ENCODE measurements at regions not wholly inside any gene's neighbourhood (a gene's known extent, or its start where the extent isn't known, plus 50 kb on each side); places are given as distances from the start of the nearest gene placed in this dataset.

- no peak for TF ChIP-seq CTCF (IDR thresholded peaks at IDR 0.05; ENCODE audit: unreplicated experiment)
- Mint-ChIP-seq H3K4me1 (peaks cover 2% of the 10 kb centered on the region), H3K36me3 (peaks cover 8% of the 10 kb centered on the region), H3K27me3 (ENCODE audit: low read depth) (no peaks in the 10 kb centered on the region), H3K4me3 (no peak overlapping the region), H3K27ac (no peak overlapping the region), H3K9me3 (peaks cover 34% of the 10 kb centered on the region)
- no peak for DNase-seq (ENCODE audit: low spot score in 2 of 2, unreplicated experiment in 2 of 2)
These were observed 139.9 kb upstream of the GPRIN3 start for GRCh38 chr4:89447543-89447942.

GRCh38 chr4:89446193-89446592 is 138.6 kb upstream of the GPRIN3 start:
- Mint-ChIP-seq H3K27me3 (ENCODE audit: low read depth) (no peaks in the 10 kb centered on the region), H3K27ac (no peak overlapping the region), H3K9me3 (peaks cover 38% of the 10 kb centered on the region), H3K4me1 (peaks cover 2% of the 10 kb centered on the region), H3K4me3 (no peak overlapping the region), H3K36me3 (peaks cover 8% of the 10 kb centered on the region)
- DNase-seq (ENCODE audit: low spot score in 2 of 2, unreplicated experiment in 2 of 2): no peak
- TF ChIP-seq CTCF (IDR thresholded peaks at IDR 0.05; ENCODE audit: unreplicated experiment): no peak

- H3K27me3 Mint-ChIP-seq (ENCODE audit: low read depth): peaks cover 6% of the 10 kb centered on the region
- no peak overlapping the region for H3K4me3 Mint-ChIP-seq
- no peaks in the 10 kb centered on the region for H3K4me1 Mint-ChIP-seq
- no peaks in the 10 kb centered on the region for H3K36me3 Mint-ChIP-seq
- no peak for DNase-seq (ENCODE audit: low spot score in 2 of 2, unreplicated experiment in 2 of 2)
- H3K9me3 Mint-ChIP-seq: peaks cover 15% of the 10 kb centered on the region
- no peak overlapping the region for H3K27ac Mint-ChIP-seq
- no peak for TF ChIP-seq CTCF (IDR thresholded peaks at IDR 0.05; ENCODE audit: unreplicated experiment)
These were observed 131.9 kb upstream of the GPRIN3 start for GRCh38 chr4:89439533-89439932.

GRCh38 chr4:89438102-89438831 is 130.7 kb upstream of the GPRIN3 start:
- Mint-ChIP-seq H3K27ac (no peak overlapping the region), H3K4me1 (no peaks in the 10 kb centered on the region), H3K4me3 (no peak overlapping the region), H3K27me3 (ENCODE audit: low read depth) (peaks cover 6% of the 10 kb centered on the region), H3K9me3 (peaks cover 9% of the 10 kb centered on the region), H3K36me3 (no peaks in the 10 kb centered on the region)
- DNase-seq (ENCODE audit: low spot score in 2 of 2, unreplicated experiment in 2 of 2): no peak
- TF ChIP-seq CTCF (IDR thresholded peaks at IDR 0.05; ENCODE audit: unreplicated experiment): peak; percentile 36

GRCh38 chr4:89434364-89434988 is 126.9 kb upstream of the GPRIN3 start:
- Mint-ChIP-seq H3K27me3 (ENCODE audit: low read depth) (peaks cover 6% of the 10 kb centered on the region), H3K27ac (no peak overlapping the region), H3K36me3 (no peaks in the 10 kb centered on the region), H3K4me1 (no peaks in the 10 kb centered on the region), H3K9me3 (no peaks in the 10 kb centered on the region), H3K4me3 (no peak overlapping the region)
- DNase-seq (ENCODE audit: low spot score in 2 of 2, unreplicated experiment in 2 of 2): no peak
- peak; percentile 68 for TF ChIP-seq CTCF (IDR thresholded peaks at IDR 0.05; ENCODE audit: unreplicated experiment)

All from mesothelial cell of epicardium (in vitro differentiated cells).